H9 (cell line): ENCODE measurements at regions not wholly inside any gene's neighbourhood (a gene's known extent, or its start where the extent isn't known, plus 50 kb on each side); places are given as distances from the start of the nearest gene placed in this dataset.
"Not testable (repeated sequence)": the region's sequence is repeated elsewhere in the genome, so short reads cannot be mapped to it uniquely, and the experiment has no call there.

Experiments used
- DNase-seq: peaks from one replicate; pipeline ENCODE4 v3.0.0-alpha.2; 2017
- H2AFZ ChIP-seq: one replicate; pipeline ENCODE4 v1.6.1; 2013; ENCODE audit warnings: mild to moderate bottlenecking, low read length, control low read depth, moderate library complexity
- H2AK5ac ChIP-seq: 2 replicates; pipeline ENCODE4 v1.6.1; 2013; ENCODE audit warnings: low read length, control low read depth, mixed read lengths; ENCODE audit not compliant: insufficient read length
- H2BK120ac ChIP-seq: one replicate; pipeline ENCODE4 v1.6.1; 2013; ENCODE audit warnings: low read depth, mild to moderate bottlenecking, low read length, control low read depth, inconsistent platforms; ENCODE audit not compliant: poor library complexity, severe bottlenecking
- H2BK12ac ChIP-seq: 2 replicates; pipeline ENCODE4 v1.6.1; 2013; ENCODE audit warnings: low read length, control low read depth, mixed read lengths, low read depth; ENCODE audit not compliant: insufficient read length
- H2BK15ac ChIP-seq: 2 replicates; pipeline ENCODE4 v1.6.1; 2013; ENCODE audit warnings: low read depth, low read length, control low read depth
- H2BK20ac ChIP-seq: one replicate; pipeline ENCODE4 v1.6.1; 2013; ENCODE audit warnings: low read depth, mild to moderate bottlenecking, low read length, control low read depth, inconsistent platforms; ENCODE audit not compliant: poor library complexity, severe bottlenecking
- H2BK5ac ChIP-seq: 2 replicates; pipeline ENCODE4 v1.6.1; 2013; ENCODE audit warnings: low read length, control low read depth, mixed read lengths; ENCODE audit not compliant: insufficient read length
- H3K14ac ChIP-seq: 2 replicates; pipeline ENCODE4 v1.6.1; 2013; ENCODE audit warnings: low read length, control low read depth; ENCODE audit not compliant: insufficient read depth
- H3K18ac ChIP-seq: 2 replicates; pipeline ENCODE4 v1.6.1; 2013; ENCODE audit warnings: low read depth, mild to moderate bottlenecking, mixed read lengths, low read length, control low read depth; ENCODE audit not compliant: insufficient read length
- H3K23ac ChIP-seq: 2 replicates; pipeline ENCODE4 v1.6.1; 2013; ENCODE audit warnings: low read length, control low read depth, mixed read lengths, low read depth; ENCODE audit not compliant: insufficient read length
- H3K23me2 ChIP-seq: 2 replicates; pipeline ENCODE4 v1.6.1; 2013; ENCODE audit warnings: low read depth, mild to moderate bottlenecking, mixed read lengths, low read length, control low read depth; ENCODE audit not compliant: insufficient read length, poor library complexity, severe bottlenecking
- H3K27ac ChIP-seq: 2 replicates; pipeline ENCODE4 v1.5.1; 2013; ENCODE audit warnings: low read length, control low read depth, mixed read lengths, low read depth; ENCODE audit not compliant: insufficient read length
- H3K27me3 ChIP-seq: 2 replicates; pipeline ENCODE4 v1.6.1; 2013; ENCODE audit warnings: low read length, control low read depth, inconsistent platforms; ENCODE audit not compliant: insufficient read depth
- H3K4ac ChIP-seq: 2 replicates; pipeline ENCODE4 v1.6.1; 2013; ENCODE audit warnings: low read depth, mild to moderate bottlenecking, control low read depth, inconsistent platforms, low read length, moderate library complexity
- H3K4me1 ChIP-seq: 2 replicates; pipeline ENCODE4 v1.6.1; 2013; ENCODE audit warnings: low read length, control low read depth, inconsistent platforms; ENCODE audit not compliant: insufficient read depth
- H3K4me2 ChIP-seq: 2 replicates; pipeline ENCODE4 v1.6.1; 2013; ENCODE audit warnings: low read length, control low read depth, mixed read lengths; ENCODE audit not compliant: insufficient read length, insufficient read depth
- H3K56ac ChIP-seq: 2 replicates; pipeline ENCODE4 v1.6.1; 2013; ENCODE audit warnings: low read depth, mild to moderate bottlenecking, mixed read lengths, low read length, control low read depth; ENCODE audit not compliant: insufficient read length
- H3K79me1 ChIP-seq: 2 replicates; pipeline ENCODE4 v1.6.1; 2013; ENCODE audit warnings: low read depth, mild to moderate bottlenecking, moderate library complexity, low read length, control low read depth, inconsistent platforms; ENCODE audit not compliant: insufficient read depth, poor library complexity, severe bottlenecking
- H3K79me2 ChIP-seq: 2 replicates; pipeline ENCODE4 v1.6.1; 2013; ENCODE audit warnings: low read length, control low read depth, inconsistent platforms; ENCODE audit not compliant: insufficient read depth
- H3K9ac ChIP-seq: 2 replicates; pipeline ENCODE4 v1.6.1; 2013; ENCODE audit warnings: low read length, control low read depth, mixed read lengths; ENCODE audit not compliant: insufficient read length; ENCODE audit errors: extremely low read depth
- H3K9me3 ChIP-seq: one replicate; pipeline ENCODE4 v1.6.1; 2013; ENCODE audit warnings: low read depth, low read length, inconsistent platforms; ENCODE audit not compliant: control insufficient read depth
- H3T11ph ChIP-seq: one replicate; pipeline ENCODE4 v1.6.1; 2013; ENCODE audit warnings: mild to moderate bottlenecking, low read length, control low read depth, inconsistent platforms
- H4K20me1 ChIP-seq: one replicate; pipeline ENCODE4 v1.6.1; 2013; ENCODE audit not compliant: control insufficient read depth, insufficient read length, insufficient read depth
- H4K5ac ChIP-seq: 2 replicates; pipeline ENCODE4 v1.6.1; 2013; ENCODE audit warnings: low read depth, mild to moderate bottlenecking, mixed read lengths, low read length, control low read depth; ENCODE audit not compliant: insufficient read length
- H4K8ac ChIP-seq: replicated peaks from 2 replicates; pipeline ENCODE4 v1.6.1; 2013; ENCODE audit warnings: low read length, control low read depth, mixed read lengths, low read depth; ENCODE audit not compliant: insufficient read length
- H4K91ac ChIP-seq: 2 replicates; pipeline ENCODE4 v1.6.1; 2013; ENCODE audit warnings: low read depth, mild to moderate bottlenecking, moderate library complexity, mixed read lengths, low read length, control low read depth; ENCODE audit not compliant: insufficient read length
- H3K27ac Mint-ChIP-seq, 3 experiments: 2 replicates in 2 of 3; 3 replicates in 1 of 3; pipeline ENCODE4 v1.8.0; 2020 to 2021; ENCODE audit warnings: mixed read lengths in 3 of 3, mild to moderate bottlenecking in 1 of 3, moderate library complexity in 1 of 3
- H3K27me3 Mint-ChIP-seq: 2 replicates; pipeline ENCODE4 v1.8.0; 2021; ENCODE audit warnings: low read depth, mild to moderate bottlenecking, moderate library complexity, mixed read lengths
- H3K36me3 Mint-ChIP-seq, 3 experiments: 2 replicates in 2 of 3; 3 replicates in 1 of 3; pipeline ENCODE4 v1.8.0; 2020 to 2021; ENCODE audit warnings: low read depth in 3 of 3, mixed read lengths in 3 of 3; ENCODE audit not compliant: insufficient read depth in 1 of 3
- H3K4me1 Mint-ChIP-seq, 2 experiments: 2 replicates each; pipeline ENCODE4 v1.8.0; 2020; ENCODE audit warnings: mixed read lengths in 2 of 2
- H3K4me3 Mint-ChIP-seq, 2 experiments: 2 replicates in 1 of 2; 3 replicates in 1 of 2; pipeline ENCODE4 v1.8.0; 2020 to 2021; ENCODE audit warnings: mild to moderate bottlenecking in 2 of 2, mixed read lengths in 2 of 2, moderate library complexity in 1 of 2
- H3K9me3 Mint-ChIP-seq, 2 experiments: 2 replicates in 1 of 2; 3 replicates in 1 of 2; pipeline ENCODE4 v1.8.0; 2020; ENCODE audit warnings: mild to moderate bottlenecking in 2 of 2, mixed read lengths in 2 of 2, moderate library complexity in 1 of 2
- WGBS: extraction: QIAGEN DNeasy Blood & Tissue Kit; methylation state at CpG from one replicate; pipeline ENCODE4 v1.1.7; 2013; ENCODE audit warnings: missing lambda C conversion rate, low lambda C conversion rate, mixed read lengths; ENCODE audit not compliant: insufficient read length; ENCODE audit errors: extremely low coverage; 5-methylcytosine and 5-hydroxymethylcytosine counted together

- H3K4me1 Mint-ChIP-seq, H3K14ac ChIP-seq, H3T11ph ChIP-seq, H3K27me3 Mint-ChIP-seq, H3K18ac ChIP-seq, H4K5ac ChIP-seq, H2BK12ac ChIP-seq, H4K91ac ChIP-seq, H3K9me3 Mint-ChIP-seq, H3K79me2 ChIP-seq, DNase-seq, H4K20me1 ChIP-seq, H3K27me3 ChIP-seq, H3K9ac ChIP-seq, H3K79me1 ChIP-seq, H3K27ac Mint-ChIP-seq, H3K23ac ChIP-seq, H4K8ac ChIP-seq, H3K4ac ChIP-seq, H3K23me2 ChIP-seq, H2BK5ac ChIP-seq, H3K4me1 ChIP-seq, H2BK20ac ChIP-seq, H3K56ac ChIP-seq, H2BK15ac ChIP-seq, H3K9me3 ChIP-seq, H2AK5ac ChIP-seq, H2BK120ac ChIP-seq, H3K4me3 Mint-ChIP-seq, H3K36me3 Mint-ChIP-seq, H3K27ac ChIP-seq, H3K4me2 ChIP-seq, H2AFZ ChIP-seq: not testable (repeated sequence)
- WGBS, result no CpG with 5 or more reads among the region's 6 CpGs
Measured at GRCh38 chr9:67116761-67117160, 124.4 kb upstream of the SPATA31A3 start.

- H3K27me3 ChIP-seq, H4K20me1 ChIP-seq, H2BK5ac ChIP-seq, H3K23ac ChIP-seq, H2BK12ac ChIP-seq, H4K91ac ChIP-seq, H2AK5ac ChIP-seq, H3K79me1 ChIP-seq, H4K5ac ChIP-seq, H3K23me2 ChIP-seq, H2BK20ac ChIP-seq, H3K4me1 ChIP-seq, H4K8ac ChIP-seq, H3K9me3 Mint-ChIP-seq, H3T11ph ChIP-seq, H3K27me3 Mint-ChIP-seq, H2BK120ac ChIP-seq, H3K36me3 Mint-ChIP-seq, H3K4me2 ChIP-seq, H2BK15ac ChIP-seq, H3K9ac ChIP-seq, H3K4ac ChIP-seq, H3K9me3 ChIP-seq, H3K56ac ChIP-seq, H3K4me1 Mint-ChIP-seq, H3K27ac ChIP-seq, DNase-seq, H3K27ac Mint-ChIP-seq, H3K14ac ChIP-seq, H3K18ac ChIP-seq, H3K4me3 Mint-ChIP-seq, H3K79me2 ChIP-seq, H2AFZ ChIP-seq: not testable (repeated sequence)
- no CpG with 5 or more reads among the region's 4 CpGs for WGBS
Measured at GRCh38 chr9:67112148-67112547, 119.8 kb upstream of the SPATA31A3 start.
